OCI-LY7 (cell line): ENCODE measurements at regions not wholly inside any gene's neighbourhood (a gene's known extent, or its start where the extent isn't known, plus 50 kb on each side); places are given as distances from the start of the nearest gene placed in this dataset.

Experiments
- CTCF ChIP-seq: fragments of 200-600 bp; sonication (generic); conservative IDR thresholded peaks from 2 replicates; pipeline ENCODE4 v1.5.1; 2014; ENCODE audit warnings: mild to moderate bottlenecking, antibody characterized with exemption, low read length, moderate library complexity, mixed read lengths
- EZH2phosphoT487 ChIP-seq: fragments of 200-600 bp; sonication (generic); IDR thresholded peaks from 2 replicates; pipeline ENCODE4 v1.6.1; 2018; ENCODE audit warnings: low read depth, borderline replicate concordance, mild to moderate bottlenecking, mixed run types, antibody characterized with exemption, low read length, moderate library complexity, mixed read lengths

GRCh38 chr10:8356283-8356682 lies 301.8 kb downstream of the GATA3 start:
- TF ChIP-seq CTCF = no peak
- TF ChIP-seq EZH2phosphoT487 = no peak
